Adrenal gland (tissue), 5 donors: ENCODE measurements at regions not wholly inside any gene's neighbourhood (a gene's known extent, or its start where the extent isn't known, plus 50 kb on each side); places are given as distances from the start of the nearest gene placed in this dataset.

Experiments used
- CTCF ChIP-seq, 6 experiments: fragments of 450-650 bp in 4 of 6; fragments of 200-600 bp in 2 of 6; sonication (generic) in 1 of 6; IDR thresholded peaks; 1 replicate in 5 of 6; 2 replicates in 1 of 6; pipeline versions ENCODE4 v1.5.1 to v1.8.0; 2016 to 2021; ENCODE audit warnings: antibody characterized with exemption in 6 of 6, mild to moderate bottlenecking in 2 of 6, moderate library complexity in 1 of 6
- POLR2A ChIP-seq, 2 donors: fragments of 450-650 bp; IDR thresholded peaks; one replicate each; pipeline ENCODE4 v1.6.1; 2017; ENCODE audit warnings: antibody characterized with exemption in 2 of 2, mild to moderate bottlenecking in 2 of 2, moderate library complexity in 1 of 2
- donor health status: DM: no; HTN: no; CAD: no.

- TF ChIP-seq CTCF (IDR thresholded peaks at IDR 0.05) (no peak), POLR2A (IDR thresholded peaks at IDR 0.05) (no peak)
Measured at GRCh38 chr5:99617335-99617734, 688.5 kb upstream of the CHD1 start.
